HepG2 (cell line): ENCODE measurements at regions not wholly inside any gene's neighbourhood (a gene's known extent, or its start where the extent isn't known, plus 50 kb on each side); places are given as distances from the start of the nearest gene placed in this dataset.

Experiments used
- ATAC-seq: fragments of 200-7000 bp; cut with Tn5 transposase; 3 replicates; pipeline ENCODE4 v1.9.1; 2020; ENCODE audit warnings: mild to moderate bottlenecking, moderate library complexity
- BruUV-seq: library from RNA; stranded (reverse); fragments of 400-500 nt; replicated peaks from 2 replicates; lab custom pipeline; 2021; lab: Mats Ljungman, UMichigan
- CTCF ChIA-PET: fragments of 300-600 bp; formaldehyde crosslinking; extraction: SDS; loops from one replicate; lab custom pipeline; 2021; ENCODE audit warnings: low total read pairs, inconsistent platforms, low intra/inter-chr PET ratio; lab: Yijun Ruan, JAX
- POLR2A ChIA-PET: fragments of 350-600 bp; sonication (Branson Sonifier 250); formaldehyde crosslinking; loops from one replicate; lab custom pipeline; 2020; ENCODE audit warnings: antibody characterized with exemption, inconsistent platforms; lab: Yijun Ruan, JAX
- DNase-seq: peaks from one replicate; pipeline ENCODE4 v3.0.0-alpha.2; 2015; ENCODE audit warnings: low spot score
- FAIRE-seq: peaks from 3 replicates; lab custom pipeline; 2011; peaks lifted over from hg19 to GRCh38; lab: Jason Lieb, UNC
- H2AFZ ChIP-seq: one replicate; pipeline ENCODE4 v1.6.1; 2011; ENCODE audit warnings: low read length, inconsistent platforms
- H3K27ac ChIP-seq: fragments of 300-600 bp; 3 replicates; pipeline ENCODE4 v1.8.0; 2011; ENCODE audit warnings: mixed run types, mild to moderate bottlenecking, mixed read lengths, low read length, inconsistent platforms; ENCODE audit not compliant: insufficient read depth; ENCODE audit errors: extremely low read length
- H3K27me3 ChIP-seq, 2 experiments: fragments of 200-600 bp in 1 of 2; 2 replicates in 1 of 2; 3 replicates in 1 of 2; pipeline versions ENCODE4 v1.6.0 to v1.8.0; 2011; ENCODE audit warnings: low read length in 2 of 2, mild to moderate bottlenecking in 2 of 2, moderate library complexity in 2 of 2, inconsistent platforms in 1 of 2; ENCODE audit not compliant: insufficient read depth in 2 of 2, control insufficient read depth in 1 of 2
- H3K36me3 ChIP-seq, 2 experiments: fragments of 200-600 bp in 1 of 2; replicated peaks in 1 of 2; 2 replicates in 1 of 2; 3 replicates in 1 of 2; pipeline versions ENCODE4 v1.5.1 to v1.8.0; 2011; ENCODE audit warnings: low read length in 2 of 2, inconsistent platforms in 1 of 2; ENCODE audit not compliant: insufficient read depth in 2 of 2, control insufficient read depth in 1 of 2
- H3K4me1 ChIP-seq: 2 replicates; pipeline ENCODE4 v1.5.1; 2012; ENCODE audit warnings: low read length, inconsistent platforms; ENCODE audit not compliant: insufficient read depth
- H3K4me2 ChIP-seq: 2 replicates; pipeline ENCODE4 v1.6.0; 2011; ENCODE audit warnings: low read depth, low read length, inconsistent platforms
- H3K4me3 ChIP-seq, 3 experiments: fragments of 200-600 bp in 1 of 3; sonication (generic), shearing (Covaris generic) in 1 of 3; replicated peaks in 1 of 3; 2 replicates each; pipeline ENCODE4 v1.5.1; 2011 to 2016; ENCODE audit warnings: low read length in 3 of 3, inconsistent platforms in 2 of 3, low read depth in 2 of 3, mild to moderate bottlenecking in 2 of 3, control low read depth in 1 of 3, mixed read lengths in 1 of 3; ENCODE audit not compliant: insufficient read depth in 1 of 3
- H3K79me2 ChIP-seq: one replicate; pipeline ENCODE4 v1.6.1; 2011; ENCODE audit warnings: low read length, inconsistent platforms; ENCODE audit not compliant: insufficient read depth
- H3K9ac ChIP-seq: 2 replicates; pipeline ENCODE4 v1.6.0; 2011; ENCODE audit warnings: mild to moderate bottlenecking, low read depth, low read length, inconsistent platforms; ENCODE audit not compliant: insufficient read depth
- H3K9me3 ChIP-seq: 2 replicates; pipeline ENCODE4 v1.5.1; 2012; ENCODE audit warnings: mild to moderate bottlenecking, low read length
- H4K20me1 ChIP-seq: 2 replicates; pipeline ENCODE4 v1.6.0; 2011; ENCODE audit warnings: inconsistent platforms, mild to moderate bottlenecking, low read length, moderate library complexity; ENCODE audit not compliant: insufficient read depth
- GFI1 ChIP-seq: sonication (generic); formaldehyde crosslinking; IDR thresholded peaks from 2 replicates; pipeline ENCODE4 v1.5.0; 2020; ENCODE audit warnings: missing genetic modification reagents, mild to moderate bottlenecking, borderline replicate concordance
- PLRG1 ChIP-seq: fragments of 450-650 bp; conservative IDR thresholded peaks from 2 replicates; pipeline ENCODE4 v1.6.1; 2016
- REST ChIP-seq, 2 experiments: IDR thresholded peaks; 2 replicates each; pipeline ENCODE4 v1.6.1; 2011 to 2012; ENCODE audit warnings: low read length in 2 of 2, borderline replicate concordance in 1 of 2, low read depth in 1 of 2, mild to moderate bottlenecking in 1 of 2, moderate library complexity in 1 of 2
- SOX5 ChIP-seq: IDR thresholded peaks from 2 replicates; pipeline ENCODE4 v1.6.1; 2016; ENCODE audit warnings: borderline replicate concordance
- ZBTB8A ChIP-seq: sonication (generic); formaldehyde crosslinking; IDR thresholded peaks from 2 replicates; pipeline ENCODE4 v1.4.0; 2020; ENCODE audit warnings: mild to moderate bottlenecking, low read depth, missing genetic modification reagents, borderline replicate concordance
- ZFY ChIP-seq: sonication (generic); formaldehyde crosslinking; IDR thresholded peaks from 2 replicates; pipeline ENCODE4 v1.4.0; 2020; ENCODE audit warnings: missing genetic modification reagents
- ZMAT5 ChIP-seq: sonication (generic); formaldehyde crosslinking; IDR thresholded peaks from 2 replicates; pipeline ENCODE4 v1.5.0; 2020; ENCODE audit warnings: mild to moderate bottlenecking, low read depth, missing genetic modification reagents, borderline replicate concordance
- ZNF468 ChIP-seq: sonication (generic); formaldehyde crosslinking; IDR thresholded peaks from 2 replicates; pipeline ENCODE4 v1.8.0; 2022; ENCODE audit warnings: mild to moderate bottlenecking, moderate library complexity, missing genetic modification reagents
- ZNF672 ChIP-seq: sonication (generic); formaldehyde crosslinking; IDR thresholded peaks from 2 replicates; pipeline ENCODE4 v1.8.1; 2022; ENCODE audit warnings: missing genetic modification reagents
- ZNF747 ChIP-seq: sonication (generic); formaldehyde crosslinking; IDR thresholded peaks from 2 replicates; pipeline ENCODE4 v1.8.1; 2023; ENCODE audit warnings: missing genetic modification reagents, mild to moderate bottlenecking, borderline replicate concordance
- WGBS: methylation state at CpG from one replicate; pipeline ENCODE4 v1.1.6; 2017; ENCODE audit warnings: low lambda C conversion rate; 5-methylcytosine and 5-hydroxymethylcytosine counted together
- in situ Hi-C: cut with HindIII; loops from 2 replicates; pipeline ENCODE4 v1.10.0; 2017; ENCODE audit warnings: low pct_unique_long_range_greater_than_20kb; ENCODE audit not compliant: extremely low pct_ligation_motif_present
- intact Hi-C: fragments of 100-400 bp; cut with micrococcal nuclease; formaldehyde crosslinking; loops from one replicate; pipeline ENCODE4 v1.10.0; 2022; ENCODE audit not compliant: unreplicated experiment

GRCh38 chr13:40087091-40088002 lies 431.9 kb downstream of the COG6 start (continued):
- TF ChIP-seq GFI1 (CRISPR knock-in tag), result peak; percentile 54
- no peak for TF ChIP-seq ZFY (CRISPR knock-in tag)
- TF ChIP-seq, all 625 proteins: peak for 6

DNA sequence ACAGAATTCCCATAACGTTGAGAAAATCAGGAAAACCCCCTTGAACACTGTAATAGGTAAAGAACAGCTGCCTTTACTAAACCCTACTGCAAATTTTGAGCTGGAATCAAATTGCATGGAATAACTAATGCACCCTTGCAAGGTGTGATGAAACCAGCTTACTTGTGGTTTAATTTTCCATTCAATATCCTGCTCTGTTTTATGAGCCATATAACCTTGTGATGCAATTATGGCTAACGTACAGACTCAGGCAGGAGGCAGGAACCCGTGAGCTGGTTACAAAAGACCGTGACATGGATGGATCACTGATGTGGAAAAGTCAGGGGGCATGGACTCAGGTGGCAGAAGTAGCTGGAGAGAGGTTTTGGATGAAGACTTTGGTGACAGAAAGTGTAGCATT lies 438.6 kb downstream of the COG6 start:
- Histone ChIP-seq H4K20me1 (no peaks in the 10 kb centered on the region), H3K79me2 (no peaks in the 10 kb centered on the region), H3K9ac (no peak overlapping the region), H3K27me3 (peaks cover 0 to 11% of the 10 kb centered on the region in 2 experiments; a peak in 1 of 5 replicates), H3K4me2 (no peak overlapping the region), H2AFZ (no peak overlapping the region), H3K36me3 (no peaks in the 10 kb centered on the region), H3K9me3 (no peaks in the 10 kb centered on the region), H3K27ac (no peak overlapping the region), H3K4me1 (peaks cover 14% of the 10 kb centered on the region), H3K4me3 (no peak overlapping the region)
- FAIRE-seq, result no peak
- CTCF ChIA-PET, result no interaction called here
- no peak for DNase-seq
- 27% methylated on average over 4 of the region's 4 CpGs for WGBS
- ATAC-seq, result no peak
- POLR2A ChIA-PET, result interaction anchor here (0.6 kb wide), 1 partner anchor 32 kb away, joined by 3 read pairs; no protein-coding TSS in a partner anchor
- TF ChIP-seq ZNF468 (CRISPR knock-in tag) (no peak), ZMAT5 (CRISPR knock-in tag) (no peak), REST (IDR thresholded peaks at IDR 0.05; ENCODE audit: borderline replicate concordance in 1 of 2, low read depth in 1 of 2, low read length in 2 of 2) (no peak), ZNF747 (CRISPR knock-in tag) (no peak), ZNF672 (CRISPR knock-in tag) (no peak), ZBTB8A (CRISPR knock-in tag) (no peak), SOX5 (CRISPR knock-in tag) (no peak), PLRG1 (no peak)
- intact Hi-C loops (no loop called here), in situ Hi-C loops (no loop called here)
- BruUV-seq, result no TSS peak
